ENCODE measurements at regions not wholly inside any gene's neighbourhood (a gene's known extent, or its start where the extent isn't known, plus 50 kb on each side); places are given as distances from the start of the nearest gene placed in this dataset.

- H3K9me3 Mint-ChIP-seq, result no peaks in the 10 kb centered on the region
- no peak for ATAC-seq (ENCODE audit: low read depth)
- H3K4me3 Mint-ChIP-seq, result no peak overlapping the region
- H3K36me3 Mint-ChIP-seq, result no peaks in the 10 kb centered on the region
- no peak for DNase-seq (ENCODE audit: low spot score in 2 of 2)
- peaks cover 7% of the 10 kb centered on the region for H3K27me3 Mint-ChIP-seq
- no peak overlapping the region for H3K27ac Mint-ChIP-seq
- H3K4me1 Mint-ChIP-seq, result peaks cover 5% of the 10 kb centered on the region
Observed at GRCh38 chr22:48256041-48256739, 1493.7 kb downstream of the TBC1D22A start.

- Mint-ChIP-seq H3K36me3 (no peaks in the 10 kb centered on the region), H3K27ac (no peak overlapping the region), H3K4me3 (no peak overlapping the region), H3K9me3 (no peaks in the 10 kb centered on the region), H3K27me3 (peaks cover 12% of the 10 kb centered on the region), H3K4me1 (peaks cover 9% of the 10 kb centered on the region)
- no peak for ATAC-seq (ENCODE audit: low read depth)
- no peak for DNase-seq (ENCODE audit: low spot score in 2 of 2)
Observed at GRCh38 chr22:48254311-48254873, 1491.9 kb downstream of the TBC1D22A start.

DNA sequence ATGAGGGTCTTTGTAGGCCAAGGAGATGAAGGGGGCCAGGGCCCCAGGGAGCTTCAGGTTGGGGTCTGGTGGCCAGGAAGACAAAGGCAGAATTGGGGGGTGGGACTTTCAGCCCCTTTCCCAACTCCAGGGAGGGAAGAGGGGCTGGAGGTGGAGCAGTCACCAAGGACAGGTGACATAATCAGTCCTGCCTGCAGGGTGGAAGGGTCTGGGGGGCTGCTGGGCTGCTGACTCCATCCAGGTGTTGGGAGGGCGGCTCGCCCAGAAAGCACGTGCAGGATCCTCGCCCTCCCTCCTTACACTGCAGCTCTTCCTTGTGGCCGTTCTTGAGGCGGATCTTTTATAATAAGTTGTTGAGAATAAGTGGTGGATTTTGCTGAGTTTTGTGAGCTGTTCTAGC is 1491.1 kb downstream of the TBC1D22A start:
- H3K4me1 Mint-ChIP-seq, result peaks cover 9% of the 10 kb centered on the region
- H3K4me3 Mint-ChIP-seq, result no peak overlapping the region
- H3K27ac Mint-ChIP-seq, result no peak overlapping the region
- peaks cover 12% of the 10 kb centered on the region for H3K27me3 Mint-ChIP-seq
- no peak for ATAC-seq (ENCODE audit: low read depth)
- H3K36me3 Mint-ChIP-seq, result no peaks in the 10 kb centered on the region
- DNase-seq (ENCODE audit: low spot score in 2 of 2), result no peak
- H3K9me3 Mint-ChIP-seq, result no peaks in the 10 kb centered on the region

DNA sequence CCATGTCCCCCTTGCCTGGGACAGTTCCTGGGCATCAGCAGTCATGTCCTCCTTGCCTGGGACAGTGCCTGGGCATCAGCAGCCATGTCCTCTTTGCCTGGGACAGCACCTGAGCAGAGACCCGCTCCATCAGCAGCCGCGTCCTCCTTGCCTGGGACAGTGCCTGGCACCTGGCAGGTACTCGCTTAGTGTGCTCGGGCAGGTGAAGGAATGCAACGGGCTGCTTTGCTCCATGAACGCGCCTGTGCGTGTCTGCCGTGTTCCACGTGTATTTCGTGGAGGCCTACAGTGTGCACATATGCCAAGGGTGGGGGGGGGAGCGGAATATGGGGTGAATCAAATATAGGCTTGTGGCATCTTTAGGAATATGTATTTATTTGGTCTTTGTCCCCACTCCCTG is 1490.7 kb downstream of the TBC1D22A start:
- Mint-ChIP-seq H3K27ac (no peak overlapping the region), H3K36me3 (no peaks in the 10 kb centered on the region), H3K9me3 (no peaks in the 10 kb centered on the region), H3K4me3 (no peak overlapping the region), H3K27me3 (peaks cover 13% of the 10 kb centered on the region), H3K4me1 (peaks cover 6% of the 10 kb centered on the region)
- DNase-seq (ENCODE audit: low spot score in 2 of 2) (no peak), ATAC-seq (ENCODE audit: low read depth) (no peak)

DNA sequence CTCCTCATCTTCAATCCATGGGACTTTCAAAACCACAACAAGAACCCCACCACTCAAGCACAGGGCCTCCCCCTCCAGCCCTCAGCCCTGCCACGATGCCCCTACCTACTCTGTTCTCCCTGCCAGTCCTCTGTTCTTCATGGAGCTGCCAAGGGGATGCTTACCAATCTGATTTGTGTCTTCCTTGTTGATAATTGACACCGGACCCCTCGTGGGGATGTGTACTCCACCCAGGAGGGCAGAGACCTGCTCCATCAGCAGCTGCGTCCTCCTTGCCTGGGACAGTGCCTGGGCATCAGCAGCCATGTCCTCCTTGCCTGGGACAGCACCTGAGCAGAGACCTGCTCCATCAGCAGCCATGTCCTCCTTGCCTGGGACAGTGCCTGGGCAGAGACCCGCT is 1489.2 kb downstream of the TBC1D22A start:
- peaks cover 17% of the 10 kb centered on the region for H3K27me3 Mint-ChIP-seq
- DNase-seq (ENCODE audit: low spot score in 2 of 2), result no peak
- ATAC-seq (ENCODE audit: low read depth), result no peak
- no peaks in the 10 kb centered on the region for H3K9me3 Mint-ChIP-seq
- no peak overlapping the region for H3K27ac Mint-ChIP-seq
- H3K36me3 Mint-ChIP-seq, result no peaks in the 10 kb centered on the region
- no peak overlapping the region for H3K4me3 Mint-ChIP-seq
- H3K4me1 Mint-ChIP-seq, result peaks cover 5% of the 10 kb centered on the region

GRCh38 chr22:48250937-48251530 is 1488.6 kb downstream of the TBC1D22A start:
- H3K27me3 Mint-ChIP-seq, result peaks cover 20% of the 10 kb centered on the region
- no peak overlapping the region for H3K27ac Mint-ChIP-seq
- peaks cover 5% of the 10 kb centered on the region for H3K4me1 Mint-ChIP-seq
- no peak overlapping the region for H3K4me3 Mint-ChIP-seq
- H3K9me3 Mint-ChIP-seq, result no peaks in the 10 kb centered on the region
- no peak for DNase-seq (ENCODE audit: low spot score in 2 of 2)
- no peaks in the 10 kb centered on the region for H3K36me3 Mint-ChIP-seq
- ATAC-seq (ENCODE audit: low read depth), result no peak

DNA sequence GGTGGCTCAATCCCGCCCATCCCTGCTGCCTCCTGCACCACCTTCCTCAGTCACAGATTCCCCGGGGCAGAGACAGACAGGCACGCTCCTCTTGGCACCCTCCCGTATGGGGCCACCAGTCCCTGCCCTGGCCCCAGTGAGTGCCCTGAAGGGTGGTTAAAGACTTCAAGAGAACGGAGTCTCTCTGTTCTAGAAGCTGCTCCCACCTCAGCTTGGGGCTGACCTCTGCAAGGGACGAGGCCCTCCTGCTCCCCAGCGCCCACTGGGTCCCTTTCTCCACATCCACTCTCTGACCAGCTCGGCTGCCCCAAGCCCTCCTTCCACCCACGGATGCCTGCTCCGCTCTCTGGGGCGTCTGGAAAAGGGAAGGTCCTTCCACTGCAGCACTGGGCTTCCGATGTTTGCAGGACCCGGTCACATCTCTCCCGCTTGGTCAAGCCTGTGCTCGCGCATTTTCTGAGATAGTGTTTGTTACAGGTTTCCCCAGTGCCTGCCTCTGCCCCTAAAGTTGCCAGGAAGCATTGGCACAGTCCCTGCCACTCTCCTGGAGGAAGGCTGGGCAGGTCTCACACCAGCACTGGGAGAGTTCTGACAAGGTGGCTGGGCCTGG is 1487.9 kb downstream of the TBC1D22A start:
- Mint-ChIP-seq H3K4me1 (peaks cover 5% of the 10 kb centered on the region), H3K4me3 (no peak overlapping the region), H3K36me3 (no peaks in the 10 kb centered on the region), H3K9me3 (no peaks in the 10 kb centered on the region), H3K27ac (no peak overlapping the region), H3K27me3 (peaks cover 20% of the 10 kb centered on the region)
- ATAC-seq (ENCODE audit: low read depth), result no peak
- DNase-seq (ENCODE audit: low spot score in 2 of 2), result no peak

DNA sequence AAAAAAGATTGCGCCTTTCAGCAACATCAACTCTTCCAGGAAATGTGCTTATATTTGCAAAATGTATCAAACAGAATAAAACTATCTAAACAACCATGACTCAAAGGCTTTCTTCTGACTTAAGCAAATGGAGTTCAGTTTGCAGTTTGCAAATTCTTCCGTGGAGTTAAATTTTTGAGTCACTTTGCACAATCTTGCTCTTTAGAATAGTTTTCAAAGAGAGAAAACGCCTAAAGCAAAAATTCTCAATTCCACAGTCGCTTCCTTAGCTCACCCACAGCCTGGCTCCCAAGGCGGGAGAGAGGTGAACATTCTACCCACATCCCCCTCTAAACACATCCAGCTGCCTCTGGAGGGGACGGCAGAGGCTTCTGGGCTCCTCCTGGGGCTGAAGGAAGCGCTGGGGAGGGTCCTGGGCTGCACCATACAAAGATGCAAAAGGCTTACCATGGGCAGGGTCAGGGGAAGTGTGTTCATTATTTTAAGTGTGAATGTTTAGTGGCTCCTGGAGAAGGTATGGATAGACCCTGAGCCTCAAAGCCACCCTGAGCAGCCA is 1487.3 kb downstream of the TBC1D22A start:
- DNase-seq (ENCODE audit: low spot score in 2 of 2), result no peak
- H3K27ac Mint-ChIP-seq, result no peak overlapping the region
- H3K27me3 Mint-ChIP-seq, result peaks cover 20% of the 10 kb centered on the region
- no peak for ATAC-seq (ENCODE audit: low read depth)
- no peak overlapping the region for H3K4me3 Mint-ChIP-seq
- H3K4me1 Mint-ChIP-seq, result peaks cover 5% of the 10 kb centered on the region
- no peaks in the 10 kb centered on the region for H3K36me3 Mint-ChIP-seq
- H3K9me3 Mint-ChIP-seq, result no peaks in the 10 kb centered on the region

DNA sequence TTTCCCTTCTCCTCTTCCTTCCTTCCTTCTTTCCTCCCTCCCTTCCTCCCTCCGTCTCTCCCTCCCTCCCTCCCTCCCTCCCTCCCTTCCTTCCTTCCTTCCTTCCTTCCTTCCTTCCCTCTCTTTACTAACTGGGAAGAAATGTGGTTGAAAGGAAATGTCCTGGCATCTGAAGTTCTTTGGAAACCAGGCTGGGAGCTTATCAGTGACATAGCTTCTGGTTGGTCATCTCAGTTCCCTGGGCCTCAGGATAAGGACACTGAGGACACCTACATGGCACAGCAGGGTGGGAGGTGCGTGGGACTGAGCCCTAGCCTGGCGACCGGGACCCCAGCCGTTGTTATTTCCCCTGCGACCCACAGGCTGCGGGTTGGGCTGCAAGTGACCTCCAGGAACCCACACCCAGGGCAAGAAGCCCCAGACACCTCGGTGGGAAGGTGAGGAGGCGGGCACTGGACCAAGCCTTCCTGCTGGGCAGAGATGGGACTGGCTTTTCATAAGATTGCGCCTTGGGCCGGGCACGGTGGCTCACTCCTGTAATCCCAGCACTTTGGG is 1486.5 kb downstream of the TBC1D22A start:
- H3K36me3 Mint-ChIP-seq, result no peaks in the 10 kb centered on the region
- peaks cover 21% of the 10 kb centered on the region for H3K27me3 Mint-ChIP-seq
- ATAC-seq (ENCODE audit: low read depth) (no peak), DNase-seq (ENCODE audit: low spot score in 2 of 2) (no peak)
- H3K4me1 Mint-ChIP-seq, result peaks cover 5% of the 10 kb centered on the region
- H3K9me3 Mint-ChIP-seq, result no peaks in the 10 kb centered on the region
- no peak overlapping the region for H3K27ac Mint-ChIP-seq
- no peak overlapping the region for H3K4me3 Mint-ChIP-seq

DNA sequence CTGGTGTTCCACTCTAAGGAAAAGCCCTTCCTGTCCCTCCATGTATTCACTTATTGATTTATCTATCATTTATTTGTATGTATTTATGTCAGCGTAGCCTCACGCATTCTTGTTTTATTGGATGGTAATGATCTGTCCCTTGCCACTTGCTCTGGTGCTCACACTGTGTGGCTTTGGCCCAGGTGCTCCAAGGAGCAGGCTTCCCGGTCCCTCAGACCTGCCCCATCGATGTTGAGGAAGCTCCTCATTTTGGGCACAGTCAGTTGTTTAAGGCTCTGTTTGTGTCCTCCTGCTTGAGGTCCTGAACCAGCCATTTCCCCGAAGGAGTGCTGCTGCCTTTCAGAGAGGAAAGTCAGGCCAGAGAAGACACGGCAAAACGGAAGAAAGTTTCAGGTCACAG is 1485.4 kb downstream of the TBC1D22A start:
- no peak overlapping the region for H3K27ac Mint-ChIP-seq
- no peaks in the 10 kb centered on the region for H3K9me3 Mint-ChIP-seq
- H3K36me3 Mint-ChIP-seq, result no peaks in the 10 kb centered on the region
- H3K4me1 Mint-ChIP-seq, result peaks cover 5% of the 10 kb centered on the region
- DNase-seq (ENCODE audit: low spot score in 2 of 2) (no peak), ATAC-seq (ENCODE audit: low read depth) (no peak)
- peaks cover 26% of the 10 kb centered on the region for H3K27me3 Mint-ChIP-seq
- no peak overlapping the region for H3K4me3 Mint-ChIP-seq

GRCh38 chr22:48245196-48245485 is 1482.7 kb downstream of the TBC1D22A start:
- no peak for ATAC-seq (ENCODE audit: low read depth)
- DNase-seq (ENCODE audit: low spot score in 2 of 2), result no peak
- no peak overlapping the region for H3K4me3 Mint-ChIP-seq
- no peaks in the 10 kb centered on the region for H3K4me1 Mint-ChIP-seq
- H3K9me3 Mint-ChIP-seq, result no peaks in the 10 kb centered on the region
- H3K36me3 Mint-ChIP-seq, result no peaks in the 10 kb centered on the region
- H3K27me3 Mint-ChIP-seq, result peaks cover 16% of the 10 kb centered on the region
- H3K27ac Mint-ChIP-seq, result no peak overlapping the region

GRCh38 chr22:48244388-48245195 is 1482.1 kb downstream of the TBC1D22A start:
- Mint-ChIP-seq H3K36me3 (no peaks in the 10 kb centered on the region), H3K27ac (no peak overlapping the region), H3K4me1 (no peaks in the 10 kb centered on the region), H3K9me3 (no peaks in the 10 kb centered on the region), H3K27me3 (peaks cover 16% of the 10 kb centered on the region), H3K4me3 (no peak overlapping the region)
- DNase-seq (ENCODE audit: low spot score in 2 of 2) (no peak), ATAC-seq (ENCODE audit: low read depth) (no peak)

DNA sequence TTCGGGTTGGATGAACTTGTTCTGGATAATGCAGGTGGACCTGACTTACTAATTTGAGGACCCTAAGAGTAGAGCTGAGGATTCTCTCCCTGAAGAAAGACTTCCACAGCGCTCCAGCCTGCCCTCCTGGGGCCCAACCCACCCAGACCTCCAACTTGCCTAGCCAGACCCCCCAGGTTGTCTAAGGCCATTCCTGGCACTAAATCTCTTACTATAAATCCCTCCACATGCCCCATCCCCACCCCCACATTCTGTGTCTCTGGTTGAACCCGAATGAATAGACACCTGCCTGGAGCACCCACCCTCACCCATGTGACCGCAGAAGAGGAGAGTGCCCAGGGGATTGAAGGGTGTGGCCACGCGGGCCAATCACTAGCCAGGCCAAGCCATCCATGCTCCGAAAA is 1480.0 kb downstream of the TBC1D22A start:
- no peak for DNase-seq (ENCODE audit: low spot score in 2 of 2)
- Mint-ChIP-seq H3K27ac (no peak overlapping the region), H3K9me3 (no peaks in the 10 kb centered on the region), H3K4me3 (no peak overlapping the region), H3K36me3 (no peaks in the 10 kb centered on the region), H3K4me1 (no peaks in the 10 kb centered on the region), H3K27me3 (peaks cover 11% of the 10 kb centered on the region)
- no peak for ATAC-seq (ENCODE audit: low read depth)
